Ramos (cell line): ENCODE measurements at regions not wholly inside any gene's neighbourhood (a gene's known extent, or its start where the extent isn't known, plus 50 kb on each side); places are given as distances from the start of the nearest gene placed in this dataset.
"Not testable (repeated sequence)": the region's sequence is repeated elsewhere in the genome, so short reads cannot be mapped to it uniquely, and the experiment has no call there.

Source experiments
- in situ Hi-C: fragments of 300-500 bp; cut with MboI; formaldehyde crosslinking; loops from one replicate; pipeline ENCODE4 v1.14.3; 2022; ENCODE audit warnings: low sequenced_read_pairs; ENCODE audit not compliant: unreplicated experiment

DNA sequence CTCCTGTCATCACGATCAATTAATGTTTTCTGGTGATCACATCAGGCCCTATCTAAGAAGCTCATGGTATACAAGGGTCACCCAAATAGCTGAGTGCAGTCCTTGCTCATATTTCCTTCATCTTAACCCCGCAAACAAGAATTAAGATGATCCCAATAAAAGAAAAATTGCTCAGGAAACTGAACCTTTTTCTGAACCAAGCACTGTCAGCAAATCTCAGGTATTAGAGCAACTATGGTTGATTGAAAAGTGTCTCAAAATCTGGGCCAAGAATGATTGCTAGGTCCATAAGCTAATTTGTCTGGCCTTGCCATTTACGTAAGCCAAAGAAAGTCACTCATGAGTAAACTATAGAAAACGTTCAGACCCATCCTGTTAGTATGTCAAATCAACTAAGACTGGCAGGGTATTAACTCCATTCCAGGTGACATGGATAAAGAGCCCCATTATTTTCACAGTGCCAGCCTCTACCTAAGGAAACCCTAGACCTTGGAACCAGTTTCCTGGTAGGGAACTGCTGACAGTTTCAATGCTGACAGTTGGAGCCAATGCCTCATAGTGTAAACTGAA, 209.3 kb downstream of the DEPDC1B start:
- in situ Hi-C loops, result no loop called here

DNA sequence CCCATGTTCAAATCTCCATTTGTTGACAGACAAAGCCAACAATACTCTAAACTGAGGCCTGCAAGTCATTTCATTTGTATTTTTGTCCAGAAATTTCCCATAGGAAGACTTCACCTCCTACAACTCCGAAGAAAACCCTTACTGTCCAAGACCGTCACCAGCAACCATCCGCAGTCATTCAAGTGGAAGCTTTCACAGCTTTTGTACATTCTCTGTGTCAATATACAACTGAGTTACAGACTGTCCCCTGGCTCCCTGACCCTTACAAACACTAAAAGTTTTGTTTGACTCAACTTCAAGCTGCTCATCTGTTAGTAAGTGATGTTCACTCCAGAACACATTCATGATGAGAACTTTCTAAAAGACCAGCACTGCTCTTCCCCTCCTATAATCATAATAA, 210.1 kb downstream of the DEPDC1B start:
- in situ Hi-C loops, result no loop called here

DNA sequence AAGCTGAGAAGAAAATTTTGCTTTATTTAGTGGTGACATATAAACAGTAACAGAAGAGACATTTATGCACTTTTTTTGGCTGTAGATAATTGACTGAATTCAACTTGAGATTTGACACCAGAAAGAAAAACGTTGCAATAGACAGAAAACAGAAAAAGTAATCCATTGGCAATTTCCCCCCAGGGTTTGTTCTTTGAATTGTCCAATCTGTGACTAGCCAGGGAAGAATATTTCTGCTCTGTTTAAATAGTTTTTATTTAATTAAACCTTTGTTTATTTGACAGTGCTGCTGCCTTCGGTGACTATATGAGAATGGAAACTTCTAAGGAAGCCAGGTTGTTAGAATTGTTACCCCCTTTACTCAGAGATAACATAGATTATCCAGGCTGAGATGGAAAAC, 210.6 kb downstream of the DEPDC1B start:
- in situ Hi-C loops, result no loop called here

DNA sequence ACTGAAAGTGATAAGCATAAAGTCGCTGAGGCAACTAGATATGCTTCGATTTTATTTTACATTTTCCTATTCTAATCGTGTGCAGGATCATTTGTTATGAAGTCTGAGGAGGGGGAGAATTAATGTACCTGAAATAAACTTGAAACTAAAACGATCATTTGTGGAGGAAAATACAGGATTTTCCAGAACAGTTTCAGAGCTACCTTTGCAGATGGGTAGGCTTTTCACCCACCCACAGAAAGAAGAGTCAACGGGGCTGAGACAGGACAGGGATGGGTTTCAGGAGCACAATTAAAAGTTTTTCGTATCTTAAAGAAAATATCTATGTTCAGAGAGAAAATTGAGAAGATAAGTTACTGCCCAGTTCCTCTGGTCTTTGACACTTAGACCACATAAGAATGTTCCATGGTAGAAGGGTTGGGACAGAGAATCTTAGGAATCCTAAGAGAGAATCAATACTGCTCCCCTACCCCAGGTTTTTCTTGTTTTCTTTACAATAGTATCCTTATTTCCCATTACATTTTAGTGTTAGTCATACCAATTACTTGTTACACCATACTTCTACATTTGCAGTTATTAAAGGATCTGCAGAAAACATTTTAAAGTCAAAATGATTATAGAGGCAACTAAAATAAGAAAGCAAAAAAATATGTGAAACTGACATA, 211.4 kb downstream of the DEPDC1B start:
- in situ Hi-C loops, result no loop called here

DNA sequence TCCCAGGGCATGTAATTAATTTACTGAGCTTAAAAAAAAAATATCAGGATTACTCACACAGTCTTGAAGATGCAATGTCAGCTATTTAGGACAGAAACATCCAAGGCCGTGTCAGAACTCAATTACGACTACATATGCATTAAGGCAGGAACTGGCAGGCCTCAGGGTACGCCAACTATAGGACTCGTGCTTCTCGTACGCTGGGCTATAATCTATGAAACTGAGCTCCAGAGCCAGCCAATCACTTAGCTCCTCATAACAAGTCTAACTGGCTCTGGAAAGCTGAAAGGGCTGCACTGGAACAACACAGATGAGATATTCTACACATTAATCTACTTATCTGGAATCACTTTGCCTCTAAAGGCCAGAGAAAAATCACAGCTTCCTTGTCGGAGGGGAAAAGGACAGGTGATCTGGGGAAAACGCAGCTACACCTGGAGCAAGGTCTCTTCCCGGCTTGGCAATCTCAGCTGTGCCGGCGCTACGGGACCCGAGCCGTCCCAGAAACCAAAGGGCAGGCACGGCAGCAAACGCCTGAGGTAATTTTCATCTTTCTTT, 212.0 kb downstream of the DEPDC1B start:
- in situ Hi-C loops, result no loop called here

DNA sequence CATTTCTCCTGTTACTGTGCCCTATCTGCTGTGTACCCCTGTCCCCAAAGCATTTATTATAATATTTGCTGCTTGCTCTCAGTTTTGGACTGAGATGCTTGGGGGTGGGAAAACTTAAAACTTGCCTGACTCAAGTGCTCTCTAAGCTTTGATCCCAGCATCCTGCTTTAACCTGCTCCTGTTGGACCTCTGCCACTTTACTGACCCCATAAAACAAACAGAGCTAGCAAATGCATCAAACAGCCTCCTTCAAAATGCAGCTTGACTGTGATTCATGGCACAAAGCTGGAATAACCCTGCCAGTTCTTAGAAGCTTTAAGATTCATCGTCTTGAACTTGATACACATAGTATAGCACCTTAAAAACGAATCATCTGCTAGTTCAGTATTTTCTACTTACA, 212.5 kb downstream of the DEPDC1B start:
- in situ Hi-C loops, result no loop called here

DNA sequence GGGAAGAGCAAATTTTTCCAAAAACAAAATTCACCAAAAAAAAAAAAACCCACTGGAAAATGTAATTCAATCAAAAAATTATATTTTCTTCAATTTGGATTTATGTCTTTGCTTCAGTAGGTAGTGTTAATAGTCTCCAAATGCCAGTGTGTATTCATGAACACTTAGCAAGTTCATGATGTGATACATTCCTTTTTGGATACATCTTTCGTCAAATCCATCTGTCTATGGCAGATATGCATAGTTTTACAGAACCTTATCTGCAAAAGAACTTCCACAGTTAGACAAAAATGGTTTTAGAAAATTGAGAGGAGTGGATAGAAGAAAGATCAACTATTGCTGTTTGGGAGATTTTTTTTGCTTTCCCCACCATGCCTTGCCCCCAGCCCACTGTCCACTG, 214.6 kb downstream of the DEPDC1B start:
- in situ Hi-C loops, result no loop called here

DNA sequence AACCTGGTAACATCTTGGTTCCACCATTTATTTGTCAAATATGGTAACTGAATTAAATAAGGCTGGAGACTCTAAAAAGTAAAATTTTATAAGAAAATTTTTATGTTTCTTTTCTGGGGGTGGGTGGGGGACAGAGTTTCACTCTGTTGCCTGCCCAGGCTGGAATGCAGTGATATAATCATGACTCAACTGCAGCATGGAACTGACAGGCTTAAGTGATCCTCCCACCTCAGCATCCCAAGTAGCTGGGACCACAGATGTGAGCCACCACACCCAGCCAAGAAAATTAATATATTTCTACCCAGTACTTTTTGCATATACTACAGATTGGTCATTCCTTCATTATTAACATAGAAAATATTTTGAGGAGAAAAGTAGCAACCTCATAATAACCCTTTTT, 216.9 kb downstream of the DEPDC1B start:
- in situ Hi-C loops, result no loop called here

DNA sequence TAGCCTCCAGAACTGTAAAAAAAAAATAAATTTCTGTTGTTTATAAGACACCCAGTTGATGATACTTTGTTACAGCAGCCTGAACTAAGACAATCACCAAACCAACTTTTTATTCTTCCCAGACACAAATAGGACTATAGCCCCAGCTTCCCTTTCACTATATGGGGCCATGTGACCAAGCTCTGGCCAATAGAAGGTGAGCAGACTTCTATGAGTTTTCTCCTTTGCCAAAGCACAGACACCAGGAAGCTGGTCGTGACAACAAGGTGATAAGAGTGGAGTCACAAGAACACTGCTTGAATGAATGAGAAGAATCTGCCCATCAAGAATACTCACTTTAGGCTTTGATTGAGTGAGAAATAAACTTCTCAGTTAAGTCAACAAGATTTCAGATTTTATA, 217.7 kb downstream of the DEPDC1B start:
- in situ Hi-C loops, result no loop called here

DNA sequence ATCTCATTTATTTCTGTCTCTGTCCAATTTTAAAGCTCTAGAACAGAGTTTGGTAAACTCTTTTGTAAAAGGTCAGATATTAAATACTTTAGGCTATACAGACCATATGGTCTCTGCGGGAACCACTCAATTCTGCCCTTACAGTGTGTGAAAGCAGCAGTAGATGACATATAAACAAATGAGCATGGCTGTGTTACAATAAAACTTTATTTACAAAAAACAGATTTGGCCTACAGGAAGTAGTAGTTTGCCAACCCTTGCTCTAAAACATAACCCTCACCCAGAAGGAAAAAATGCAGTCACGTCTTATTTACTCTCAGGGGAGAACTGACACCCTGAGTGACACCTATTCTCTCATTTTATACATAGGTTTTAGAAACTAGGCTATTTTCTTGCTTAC, 220.4 kb downstream of the DEPDC1B start:
- in situ Hi-C loops, result no loop called here

DNA sequence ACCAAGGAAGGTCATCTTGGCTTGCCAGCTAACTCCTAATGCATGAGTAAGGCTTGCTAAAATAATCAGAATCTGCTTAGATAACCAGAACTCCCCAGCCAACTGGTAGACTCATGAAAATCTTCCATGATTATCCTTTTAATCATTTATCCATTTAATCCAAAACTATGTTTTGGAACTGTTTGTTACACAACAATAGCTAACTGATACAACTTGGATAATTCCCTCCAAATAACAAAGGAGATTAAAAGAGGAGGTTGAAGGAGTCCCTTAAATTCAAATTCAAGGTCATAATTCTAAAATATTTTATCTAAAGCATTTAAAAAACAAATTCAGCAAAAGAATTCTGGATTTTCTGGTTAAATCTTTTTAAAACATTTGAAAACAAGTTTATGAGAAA, 222.1 kb downstream of the DEPDC1B start:
- in situ Hi-C loops, result no loop called here

DNA sequence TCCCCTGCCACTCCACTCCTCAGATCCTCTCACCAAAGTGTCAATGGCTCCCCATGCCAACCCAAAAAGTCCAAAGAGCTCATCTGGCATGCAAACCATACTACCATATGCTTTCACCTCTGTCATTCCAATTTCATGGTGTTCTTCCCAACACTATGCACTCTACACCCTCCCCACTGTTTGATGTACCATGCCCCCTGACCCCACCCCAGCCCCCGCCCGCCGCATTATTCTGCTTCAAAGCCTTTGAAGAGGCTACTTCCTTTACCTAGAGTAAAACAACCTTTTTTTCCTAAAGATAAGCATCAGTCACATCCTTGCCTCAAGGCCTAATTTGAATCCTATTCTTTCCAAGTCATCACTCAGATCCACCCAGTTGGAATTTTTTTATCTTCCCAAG, 226.3 kb downstream of the DEPDC1B start:
- in situ Hi-C loops, result no loop called here

DNA sequence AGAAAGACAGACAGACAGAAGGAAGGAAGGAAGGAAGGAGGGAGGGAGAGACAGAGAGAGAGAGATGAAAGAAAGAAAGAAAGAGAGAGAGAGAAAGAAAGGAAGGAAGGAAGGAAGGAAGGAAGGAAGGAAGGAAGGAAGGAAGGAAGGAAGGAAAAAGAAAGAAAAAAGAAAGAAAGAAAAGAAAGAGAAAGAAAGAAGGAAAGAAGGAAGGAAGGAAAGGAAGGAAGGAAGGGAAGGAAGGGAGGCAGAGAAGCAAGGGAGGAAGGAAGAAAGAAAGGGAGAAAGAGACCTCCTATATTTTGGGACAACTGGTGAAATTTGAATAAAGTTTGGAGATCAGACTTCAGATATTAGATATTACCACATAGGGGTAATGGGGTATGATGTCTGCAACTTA, 226.9 kb downstream of the DEPDC1B start:
- in situ Hi-C loops, result not testable (repeated sequence)

DNA sequence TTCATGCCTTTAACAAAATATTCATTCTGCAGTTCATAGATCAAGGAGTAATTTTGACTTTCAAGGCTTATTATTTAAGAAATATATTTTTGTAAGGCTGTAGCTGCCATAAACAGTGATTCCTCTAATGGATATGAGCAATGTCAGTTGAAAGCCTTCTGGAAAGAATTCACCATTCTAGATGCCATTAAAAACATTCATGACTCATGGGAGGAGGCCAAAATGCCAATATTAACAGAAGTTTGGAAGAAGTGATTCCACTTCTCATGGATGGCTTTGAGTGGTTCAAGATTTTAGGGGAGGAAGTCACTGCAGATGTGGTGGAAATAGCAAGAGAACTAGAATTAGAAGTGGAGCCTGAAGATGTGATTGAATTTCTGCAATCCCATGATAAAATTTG, 229.1 kb downstream of the DEPDC1B start:
- in situ Hi-C loops, result no loop called here

DNA sequence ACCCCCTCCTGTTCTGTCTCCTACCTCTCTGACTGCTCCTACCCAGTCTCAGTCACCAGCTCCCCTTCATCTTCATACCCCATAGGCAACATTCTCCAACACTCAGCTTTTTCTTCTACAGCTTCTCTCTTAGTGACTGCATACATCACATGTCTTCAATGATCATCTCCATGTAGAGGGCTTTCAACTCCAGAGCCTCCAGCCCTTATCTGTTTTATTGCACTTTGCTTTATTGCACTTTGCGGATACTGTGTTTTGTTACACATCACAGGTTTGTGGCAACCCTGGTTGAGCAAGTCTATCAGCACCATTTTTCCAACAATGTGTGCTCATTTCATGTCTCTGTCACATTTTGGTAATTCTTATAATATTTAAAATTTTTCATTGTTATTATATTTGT, 230.7 kb downstream of the DEPDC1B start:
- in situ Hi-C loops, result no loop called here

DNA sequence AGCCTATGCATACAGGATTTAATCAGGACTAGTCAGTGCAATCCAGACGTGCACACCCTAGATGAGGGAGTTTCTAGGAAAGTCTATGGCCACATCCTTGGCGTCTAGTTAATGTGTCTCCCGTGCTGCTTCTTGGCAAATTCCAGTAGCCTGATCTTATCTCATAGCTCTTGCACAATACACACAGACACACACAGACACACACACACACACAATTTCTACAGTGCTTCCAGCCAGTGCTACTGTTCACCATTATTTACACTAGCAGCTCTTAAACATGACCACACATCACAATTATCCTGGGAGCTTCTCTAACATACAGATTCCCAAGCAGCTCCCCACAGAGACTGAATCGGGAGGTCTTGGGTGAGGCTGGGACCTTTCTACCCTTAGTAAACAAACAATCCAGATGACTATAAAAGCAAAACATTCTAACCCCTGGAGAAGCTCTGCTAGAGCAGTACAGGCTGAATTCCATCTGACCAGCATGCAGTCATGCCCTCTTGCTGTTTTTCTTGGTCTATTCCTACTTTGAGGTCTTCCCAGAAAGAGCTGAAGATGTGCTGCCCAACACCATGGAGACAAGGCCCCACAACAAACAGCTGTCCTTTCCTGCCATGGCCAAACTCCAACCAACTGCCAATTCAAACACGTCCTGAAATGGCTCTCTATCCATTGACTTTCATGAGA, 236.6 kb downstream of the DEPDC1B start:
- in situ Hi-C loops, result no loop called here

DNA sequence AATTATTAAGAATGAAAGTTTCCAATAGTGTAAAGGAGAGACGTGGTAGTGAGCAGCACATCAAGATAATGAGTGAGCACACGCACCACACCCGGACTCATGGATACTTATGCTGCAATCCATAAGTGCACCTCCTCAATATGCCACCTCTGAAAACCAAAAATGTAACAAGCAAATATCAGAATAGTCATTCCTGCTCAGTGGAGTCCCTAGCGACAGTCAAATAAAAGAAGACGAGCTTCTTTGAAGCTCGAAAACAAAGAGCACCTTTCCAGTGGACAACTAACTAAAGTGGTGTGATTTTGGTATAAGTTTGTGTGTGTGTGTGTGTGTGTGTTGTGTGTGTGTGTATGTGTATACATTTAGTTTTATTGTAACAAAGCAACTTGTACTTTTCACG, 241.3 kb downstream of the DEPDC1B start:
- in situ Hi-C loops, result no loop called here

DNA sequence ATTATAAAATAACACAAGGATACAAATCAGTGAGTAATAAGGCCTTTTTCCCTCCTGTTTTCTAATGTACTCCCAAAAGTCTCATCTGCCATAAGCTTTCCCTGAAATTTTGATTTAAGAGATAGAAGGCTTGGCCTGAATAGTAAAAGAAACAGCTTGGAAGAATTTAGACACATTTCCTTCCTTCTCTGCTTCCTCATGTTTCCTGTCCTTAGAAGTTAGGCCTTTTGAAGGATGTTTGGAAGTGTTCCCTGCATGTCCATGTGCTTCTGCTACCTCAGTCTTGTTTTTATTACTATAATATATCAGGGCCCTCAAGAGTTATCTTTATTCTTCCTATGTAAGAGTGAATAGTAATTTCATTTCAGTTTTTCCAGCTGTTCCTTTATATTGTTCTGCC, 242.7 kb downstream of the DEPDC1B start:
- in situ Hi-C loops, result no loop called here

DNA sequence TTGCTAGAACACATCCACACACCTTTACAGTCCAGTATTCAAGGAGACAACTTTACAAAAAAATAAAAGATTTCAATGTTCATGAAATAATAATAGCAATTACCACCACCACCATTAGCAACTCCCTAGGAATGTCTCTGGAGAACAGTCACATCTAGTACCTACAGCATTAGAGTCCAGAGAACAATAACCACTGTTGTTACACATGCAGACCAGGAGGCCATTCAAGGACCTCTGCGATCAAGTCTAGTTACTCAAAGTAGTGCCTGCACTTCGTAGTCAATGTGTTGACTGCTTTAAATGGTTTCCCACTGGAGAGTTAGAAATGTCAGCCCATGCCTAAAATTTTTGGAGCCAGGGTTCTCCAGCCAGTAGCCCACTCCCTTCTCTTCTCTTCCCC, 244.4 kb downstream of the DEPDC1B start:
- in situ Hi-C loops, result no loop called here

DNA sequence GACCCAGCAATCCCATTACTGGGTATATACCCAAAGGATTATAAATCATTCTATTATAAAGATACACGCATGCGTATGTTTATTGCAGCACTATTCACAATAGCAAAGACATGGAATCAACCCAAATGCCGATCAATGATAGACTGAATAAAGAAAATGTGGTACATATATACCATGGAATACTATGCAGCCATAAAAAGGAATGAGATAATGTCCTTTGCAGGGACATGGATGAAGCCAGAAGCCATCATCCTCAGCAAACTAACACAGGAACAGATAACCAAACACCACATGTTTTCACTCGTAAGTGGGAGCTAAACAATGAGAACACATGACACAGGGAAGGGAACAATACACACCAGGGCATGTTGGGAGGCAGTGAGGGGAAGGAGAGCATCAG, 245.7 kb downstream of the DEPDC1B start:
- in situ Hi-C loops, result not testable (repeated sequence)

DNA sequence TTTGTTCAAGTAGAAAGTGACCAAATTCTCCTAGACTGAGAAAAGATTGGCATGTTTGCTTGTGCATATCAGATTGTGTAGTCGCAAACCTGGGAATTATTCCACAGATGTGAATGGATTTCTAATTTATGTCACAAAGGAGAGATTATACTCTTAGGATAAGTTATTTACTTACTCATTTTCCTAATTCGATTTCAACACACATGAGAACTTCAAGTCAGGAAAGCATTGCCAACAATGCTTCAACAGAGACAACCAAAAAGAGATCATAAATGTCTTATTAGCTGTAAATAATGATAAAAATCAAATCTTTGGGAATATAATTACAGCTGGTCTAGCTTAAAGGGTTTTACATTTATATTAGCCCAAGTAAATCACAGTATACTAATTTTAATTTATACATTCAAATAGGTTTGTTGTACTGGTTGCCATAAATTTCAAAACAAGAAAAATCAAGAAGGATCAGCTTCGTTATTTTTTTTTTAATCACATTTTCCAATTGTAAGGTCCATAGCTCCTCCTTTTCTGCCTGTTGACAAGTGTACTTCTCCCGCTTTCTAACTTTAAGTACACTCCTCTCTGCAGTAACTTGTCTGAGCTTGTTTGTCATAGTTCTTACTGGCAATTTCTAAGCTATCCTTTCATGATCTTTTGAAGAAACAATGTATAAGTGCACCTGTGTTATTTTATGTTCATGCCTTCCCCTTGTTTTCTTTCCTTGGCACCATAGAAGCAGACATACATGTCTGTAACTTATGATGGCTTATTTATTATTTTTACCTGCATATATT, 246.6 kb downstream of the DEPDC1B start:
- in situ Hi-C loops, result no loop called here
